HEK293 (cell line): ENCODE measurements at regions not wholly inside any gene's neighbourhood (a gene's known extent, or its start where the extent isn't known, plus 50 kb on each side); places are given as distances from the start of the nearest gene placed in this dataset.

ENCODE experiments used
- CTCF ChIA-PET: fragments of 350-600 bp; formaldehyde crosslinking; extraction: SDS; loops from one replicate; lab custom pipeline; 2021; ENCODE audit warnings: antibody characterized with exemption; lab: Yijun Ruan, JAX
- POLR2A ChIA-PET: fragments of 300-600 bp; formaldehyde crosslinking; extraction: SDS; loops from one replicate; lab custom pipeline; 2020; ENCODE audit warnings: antibody characterized with exemption, inconsistent platforms; lab: Yijun Ruan, JAX
- H3K27ac ChIP-seq: fragments of 200-500 bp; sonication (Bioruptor generic); 2 replicates; pipeline ENCODE4 v1.5.1; 2014; ENCODE audit warnings: low read depth, low read length, control low read depth, inconsistent platforms; ENCODE audit errors: extremely low read depth
- H3K36me3 ChIP-seq, 2 experiments: fragments of 200-500 bp in 1 of 2; sonication (Bioruptor generic) in 1 of 2; 1 replicate in 1 of 2; 2 replicates in 1 of 2; pipeline ENCODE4 v1.5.1; 2014 to 2017; ENCODE audit warnings: inconsistent platforms in 2 of 2, low read length in 2 of 2; ENCODE audit not compliant: control insufficient read depth in 2 of 2, insufficient read depth in 1 of 2
- H3K4me1 ChIP-seq: fragments of 200-500 bp; sonication (Bioruptor generic); 2 replicates; pipeline ENCODE4 v1.5.1; 2014; ENCODE audit warnings: mild to moderate bottlenecking, low read length, inconsistent platforms; ENCODE audit not compliant: control insufficient read depth, insufficient read depth
- H3K4me3 ChIP-seq: 2 replicates; pipeline ENCODE4 v1.5.1; 2011; ENCODE audit warnings: low read depth, mild to moderate bottlenecking, control low read depth, low read length, moderate library complexity
- H3K9me3 ChIP-seq: fragments of 200-500 bp; sonication (Bioruptor generic); 2 replicates; pipeline ENCODE4 v1.5.1; 2014; ENCODE audit warnings: low read depth, low read length, inconsistent platforms; ENCODE audit not compliant: control insufficient read depth, insufficient read depth
- PATZ1 ChIP-seq: fragments of 450-650 bp; formaldehyde crosslinking; IDR thresholded peaks from 2 replicates; pipeline ENCODE4 v1.5.1; 2016; ENCODE audit warnings: missing biosample characterization, missing genetic modification characterization
- REST ChIP-seq: fragments of 450-650 bp; formaldehyde crosslinking; IDR thresholded peaks from 2 replicates; pipeline ENCODE4 v1.5.1; 2016; ENCODE audit warnings: missing biosample characterization, missing genetic modification characterization
- SETDB1 ChIP-seq: IDR thresholded peaks from one replicate; pipeline ENCODE4 v1.6.1; 2017; ENCODE audit warnings: mild to moderate bottlenecking, low read length, moderate library complexity, mixed read lengths; ENCODE audit not compliant: insufficient read length
- ZBTB48 ChIP-seq: fragments of 450-650 bp; formaldehyde crosslinking; IDR thresholded peaks from 2 replicates; pipeline ENCODE4 v1.5.1; 2016; ENCODE audit warnings: missing biosample characterization, missing genetic modification characterization
- ZFP41 ChIP-seq: fragments of 450-650 bp; formaldehyde crosslinking; IDR thresholded peaks from 2 replicates; pipeline ENCODE4 v1.5.1; 2016; ENCODE audit warnings: missing biosample characterization, missing genetic modification characterization, borderline replicate concordance
- ZNF10 ChIP-seq: fragments of 450-650 bp; formaldehyde crosslinking; IDR thresholded peaks from 2 replicates; pipeline ENCODE4 v1.5.1; 2017; ENCODE audit warnings: missing biosample characterization, missing genetic modification characterization
- ZNF2 ChIP-seq: fragments of 450-650 bp; formaldehyde crosslinking; IDR thresholded peaks from 2 replicates; pipeline ENCODE4 v1.5.1; 2016; ENCODE audit warnings: missing biosample characterization, missing genetic modification characterization
- ZNF341 ChIP-seq: fragments of 450-650 bp; formaldehyde crosslinking; IDR thresholded peaks from 2 replicates; pipeline ENCODE4; 2016; ENCODE audit warnings: low read depth, missing biosample characterization, missing genetic modification characterization
- ZNF433 ChIP-seq: fragments of 450-650 bp; formaldehyde crosslinking; IDR thresholded peaks from 2 replicates; pipeline ENCODE4 v1.5.1; 2016; ENCODE audit warnings: missing biosample characterization, missing genetic modification characterization, low read depth
- ZNF510 ChIP-seq: fragments of 450-650 bp; formaldehyde crosslinking; IDR thresholded peaks from 2 replicates; pipeline ENCODE4 v1.5.1; 2018; ENCODE audit warnings: mild to moderate bottlenecking, missing genetic modification characterization, missing biosample characterization; ENCODE audit not compliant: insufficient replicate concordance
- ZNF558 ChIP-seq: fragments of 450-650 bp; formaldehyde crosslinking; IDR thresholded peaks from 2 replicates; pipeline ENCODE4 v1.5.1; 2016; ENCODE audit warnings: missing biosample characterization, missing genetic modification characterization
- ZNF626 ChIP-seq: fragments of 450-650 bp; sonication (Bioruptor Pico); formaldehyde crosslinking; IDR thresholded peaks from 2 replicates; pipeline ENCODE4 v1.5.1; 2018; ENCODE audit warnings: missing biosample characterization, missing genetic modification characterization, inconsistent platforms
- TF ChIP-seq, protein P1 (sequence below): fragments of 450-650 bp; formaldehyde crosslinking; IDR thresholded peaks from 2 replicates; pipeline ENCODE4 v1.5.1; 2016; ENCODE audit warnings: missing biosample characterization, missing genetic modification characterization
- TF ChIP-seq, protein P2 (sequence below): fragments of 450-650 bp; formaldehyde crosslinking; IDR thresholded peaks from 2 replicates; pipeline ENCODE4 v1.5.1; 2017; ENCODE audit warnings: missing biosample characterization, missing genetic modification characterization
- TF ChIP-seq, protein P3 (sequence below): fragments of 450-650 bp; formaldehyde crosslinking; IDR thresholded peaks from 2 replicates; pipeline ENCODE4 v1.5.1; 2016; ENCODE audit warnings: missing biosample characterization, missing genetic modification characterization
- TF ChIP-seq, protein P4 (sequence below): fragments of 450-650 bp; formaldehyde crosslinking; IDR thresholded peaks from 2 replicates; pipeline ENCODE4 v1.5.1; 2017; ENCODE audit warnings: missing biosample characterization, missing genetic modification characterization
- TF ChIP-seq, protein P5 (sequence below): fragments of 450-650 bp; formaldehyde crosslinking; IDR thresholded peaks from 2 replicates; pipeline ENCODE4 v1.5.1; 2016; ENCODE audit warnings: missing biosample characterization, missing genetic modification characterization, low read depth

- TF ChIP-seq REST (tag by site-specific recombination) = no peak
- TF ChIP-seq SETDB1 = no peak
- no peak for TF ChIP-seq ZNF10 (tag by site-specific recombination)
- TF ChIP-seq ZNF2 (tag by site-specific recombination) = no peak
- no peak for TF ChIP-seq ZBTB48
- TF ChIP-seq, protein P1, sequence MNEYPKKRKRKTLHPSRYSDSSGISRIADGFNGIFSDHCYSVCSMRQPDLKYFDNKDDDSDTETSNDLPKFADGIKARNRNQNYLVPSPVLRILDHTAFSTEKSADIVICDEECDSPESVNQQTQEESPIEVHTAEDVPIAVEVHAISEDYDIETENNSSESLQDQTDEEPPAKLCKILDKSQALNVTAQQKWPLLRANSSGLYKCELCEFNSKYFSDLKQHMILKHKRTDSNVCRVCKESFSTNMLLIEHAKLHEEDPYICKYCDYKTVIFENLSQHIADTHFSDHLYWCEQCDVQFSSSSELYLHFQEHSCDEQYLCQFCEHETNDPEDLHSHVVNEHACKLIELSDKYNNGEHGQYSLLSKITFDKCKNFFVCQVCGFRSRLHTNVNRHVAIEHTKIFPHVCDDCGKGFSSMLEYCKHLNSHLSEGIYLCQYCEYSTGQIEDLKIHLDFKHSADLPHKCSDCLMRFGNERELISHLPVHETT = no peak
- TF ChIP-seq ZFP41 (tag by site-specific recombination) = no peak
Measured at GRCh38 chr2:173819852-173820251, 145.3 kb downstream of the SP3 start (continued).

DNA sequence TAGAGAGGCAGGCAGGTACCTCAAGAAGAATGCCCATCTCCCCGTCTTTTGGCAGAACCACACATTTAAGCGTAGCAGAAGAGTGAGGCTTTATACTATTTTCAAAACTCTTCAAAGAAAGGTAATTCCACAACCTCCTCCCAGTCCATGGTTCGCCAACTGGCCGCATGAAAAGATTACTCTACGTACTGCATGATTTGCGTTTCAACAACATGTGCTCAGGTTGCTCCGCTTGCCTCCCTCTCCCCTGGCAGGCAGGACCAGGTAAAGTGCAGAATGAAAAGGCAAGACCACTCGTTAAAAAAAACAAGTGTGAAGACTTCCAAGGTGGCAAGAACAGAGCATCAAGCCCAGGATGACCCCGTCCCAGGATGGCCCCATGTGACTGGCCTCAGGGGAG lies 143.7 kb downstream of the SP3 start:
- Histone ChIP-seq H3K36me3 (no peaks in the 10 kb centered on the region), H3K4me1 (no peaks in the 10 kb centered on the region), H3K9me3 (no peaks in the 10 kb centered on the region), H3K27ac (no peak overlapping the region), H3K4me3 (no peak overlapping the region)
- CTCF ChIA-PET = no interaction called here
- POLR2A ChIA-PET = no interaction called here
- no peak for TF ChIP-seq ZNF341 (tag by site-specific recombination)
- no peak for TF ChIP-seq ZNF558 (tag by site-specific recombination)
- TF ChIP-seq, protein P2, sequence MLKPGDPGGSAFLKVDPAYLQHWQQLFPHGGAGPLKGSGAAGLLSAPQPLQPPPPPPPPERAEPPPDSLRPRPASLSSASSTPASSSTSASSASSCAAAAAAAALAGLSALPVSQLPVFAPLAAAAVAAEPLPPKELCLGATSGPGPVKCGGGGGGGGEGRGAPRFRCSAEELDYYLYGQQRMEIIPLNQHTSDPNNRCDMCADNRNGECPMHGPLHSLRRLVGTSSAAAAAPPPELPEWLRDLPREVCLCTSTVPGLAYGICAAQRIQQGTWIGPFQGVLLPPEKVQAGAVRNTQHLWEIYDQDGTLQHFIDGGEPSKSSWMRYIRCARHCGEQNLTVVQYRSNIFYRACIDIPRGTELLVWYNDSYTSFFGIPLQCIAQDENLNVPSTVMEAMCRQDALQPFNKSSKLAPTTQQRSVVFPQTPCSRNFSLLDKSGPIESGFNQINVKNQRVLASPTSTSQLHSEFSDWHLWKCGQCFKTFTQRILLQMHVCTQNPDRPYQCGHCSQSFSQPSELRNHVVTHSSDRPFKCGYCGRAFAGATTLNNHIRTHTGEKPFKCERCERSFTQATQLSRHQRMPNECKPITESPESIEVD (tag by site-specific recombination) = no peak
- no peak for TF ChIP-seq ZNF626
- TF ChIP-seq, protein P3, sequence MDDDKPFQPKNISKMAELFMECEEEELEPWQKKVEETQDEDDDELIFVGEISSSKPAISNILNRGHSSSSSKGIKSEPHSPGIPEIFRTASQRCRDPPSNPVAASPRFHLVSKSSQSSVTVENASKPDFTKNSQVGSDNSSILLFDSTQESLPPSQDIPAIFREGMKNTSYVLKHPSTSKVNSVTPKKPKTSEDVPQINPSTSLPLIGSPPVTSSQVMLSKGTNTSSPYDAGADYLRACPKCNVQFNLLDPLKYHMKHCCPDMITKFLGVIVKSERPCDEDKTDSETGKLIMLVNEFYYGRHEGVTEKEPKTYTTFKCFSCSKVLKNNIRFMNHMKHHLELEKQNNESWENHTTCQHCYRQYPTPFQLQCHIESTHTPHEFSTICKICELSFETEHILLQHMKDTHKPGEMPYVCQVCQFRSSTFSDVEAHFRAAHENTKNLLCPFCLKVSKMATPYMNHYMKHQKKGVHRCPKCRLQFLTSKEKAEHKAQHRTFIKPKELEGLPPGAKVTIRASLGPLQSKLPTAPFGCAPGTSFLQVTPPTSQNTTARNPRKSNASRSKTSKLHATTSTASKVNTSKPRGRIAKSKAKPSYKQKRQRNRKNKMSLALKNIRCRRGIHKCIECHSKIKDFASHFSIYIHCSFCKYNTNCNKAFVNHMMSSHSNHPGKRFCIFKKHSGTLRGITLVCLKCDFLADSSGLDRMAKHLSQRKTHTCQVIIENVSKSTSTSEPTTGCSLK (tag by site-specific recombination) = no peak

DNA sequence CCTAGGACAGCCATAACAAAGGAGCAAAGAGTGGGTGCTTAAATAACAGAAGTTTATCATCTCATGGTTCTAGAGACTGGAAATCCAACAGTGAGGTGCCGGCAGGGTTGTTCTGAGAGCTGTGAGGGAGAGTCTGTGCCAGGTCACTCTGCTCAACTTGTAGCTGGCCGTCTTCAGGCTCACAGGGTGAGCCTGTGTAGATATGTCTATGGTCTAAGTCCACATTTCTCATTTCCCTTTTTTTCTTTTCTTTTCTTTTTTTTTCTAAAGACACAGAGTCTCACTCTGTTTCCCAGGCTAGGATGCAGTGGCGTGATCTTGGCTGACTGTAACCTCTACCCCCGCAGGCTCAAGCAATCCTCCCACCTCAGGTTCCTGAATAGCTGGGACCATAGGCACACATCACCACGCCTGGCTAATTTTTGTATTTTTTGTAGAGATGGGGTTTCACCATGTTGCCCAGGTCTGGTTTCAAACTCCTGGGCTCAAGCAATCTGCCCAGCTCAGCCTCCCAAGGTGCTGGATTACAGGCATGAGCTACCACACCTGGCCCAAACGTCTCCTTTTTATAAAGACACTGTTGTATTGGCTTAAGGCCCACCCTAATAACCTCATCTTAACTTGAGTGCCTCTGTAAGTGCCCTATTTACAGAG lies 142.2 kb downstream of the SP3 start:
- Histone ChIP-seq H3K9me3 (no peaks in the 10 kb centered on the region), H3K36me3 (no peaks in the 10 kb centered on the region), H3K4me1 (no peaks in the 10 kb centered on the region), H3K4me3 (no peak overlapping the region), H3K27ac (no peak overlapping the region)
- ChIA-PET CTCF (interaction anchor here (0.6 to 0.7 kb wide), 2 partner anchors 15 to 254 kb away, joined by 3 to 4 read pairs; no protein-coding TSS in a partner anchor), POLR2A (no interaction called here)
- TF ChIP-seq ZNF433 = no peak
- TF ChIP-seq ZNF558 (tag by site-specific recombination) = no peak
- TF ChIP-seq, protein P4, sequence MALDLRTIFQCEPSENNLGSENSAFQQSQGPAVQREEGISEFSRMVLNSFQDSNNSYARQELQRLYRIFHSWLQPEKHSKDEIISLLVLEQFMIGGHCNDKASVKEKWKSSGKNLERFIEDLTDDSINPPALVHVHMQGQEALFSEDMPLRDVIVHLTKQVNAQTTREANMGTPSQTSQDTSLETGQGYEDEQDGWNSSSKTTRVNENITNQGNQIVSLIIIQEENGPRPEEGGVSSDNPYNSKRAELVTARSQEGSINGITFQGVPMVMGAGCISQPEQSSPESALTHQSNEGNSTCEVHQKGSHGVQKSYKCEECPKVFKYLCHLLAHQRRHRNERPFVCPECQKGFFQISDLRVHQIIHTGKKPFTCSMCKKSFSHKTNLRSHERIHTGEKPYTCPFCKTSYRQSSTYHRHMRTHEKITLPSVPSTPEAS (tag by site-specific recombination) = no peak
- no peak for TF ChIP-seq ZNF510 (tag by site-specific recombination)
- TF ChIP-seq, protein P5, sequence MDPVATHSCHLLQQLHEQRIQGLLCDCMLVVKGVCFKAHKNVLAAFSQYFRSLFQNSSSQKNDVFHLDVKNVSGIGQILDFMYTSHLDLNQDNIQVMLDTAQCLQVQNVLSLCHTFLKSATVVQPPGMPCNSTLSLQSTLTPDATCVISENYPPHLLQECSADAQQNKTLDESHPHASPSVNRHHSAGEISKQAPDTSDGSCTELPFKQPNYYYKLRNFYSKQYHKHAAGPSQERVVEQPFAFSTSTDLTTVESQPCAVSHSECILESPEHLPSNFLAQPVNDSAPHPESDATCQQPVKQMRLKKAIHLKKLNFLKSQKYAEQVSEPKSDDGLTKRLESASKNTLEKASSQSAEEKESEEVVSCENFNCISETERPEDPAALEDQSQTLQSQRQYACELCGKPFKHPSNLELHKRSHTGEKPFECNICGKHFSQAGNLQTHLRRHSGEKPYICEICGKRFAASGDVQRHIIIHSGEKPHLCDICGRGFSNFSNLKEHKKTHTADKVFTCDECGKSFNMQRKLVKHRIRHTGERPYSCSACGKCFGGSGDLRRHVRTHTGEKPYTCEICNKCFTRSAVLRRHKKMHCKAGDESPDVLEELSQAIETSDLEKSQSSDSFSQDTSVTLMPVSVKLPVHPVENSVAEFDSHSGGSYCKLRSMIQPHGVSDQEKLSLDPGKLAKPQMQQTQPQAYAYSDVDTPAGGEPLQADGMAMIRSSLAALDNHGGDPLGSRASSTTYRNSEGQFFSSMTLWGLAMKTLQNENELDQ = no peak
- no peak for TF ChIP-seq PATZ1 (tag by site-specific recombination)
